Fibroblast of mammary gland (primary cell): ENCODE measurements at regions not wholly inside any gene's neighbourhood (a gene's known extent, or its start where the extent isn't known, plus 50 kb on each side); places are given as distances from the start of the nearest gene placed in this dataset.

Experiments used
- DNase-seq: peaks from one replicate; pipeline ENCODE4 v3.0.0-alpha.2; 2010; ENCODE audit warnings: low read depth
- H3K4me3 ChIP-seq: 2 replicates; pipeline ENCODE4 v1.5.1; 2011; ENCODE audit warnings: low read depth, mild to moderate bottlenecking, low read length, moderate library complexity; ENCODE audit not compliant: control insufficient read depth
- CTCF ChIP-seq: conservative IDR thresholded peaks from 2 replicates; pipeline ENCODE4 v1.5.1; 2011; ENCODE audit warnings: low read depth, low read length, inconsistent platforms; ENCODE audit not compliant: control insufficient read depth, insufficient read depth

GRCh38 chr1:87204921-87205320 lies 123.8 kb upstream of the LMO4 start:
- DNase-seq: no peak
- TF ChIP-seq CTCF: no peak
- H3K4me3 ChIP-seq: no peak overlapping the region

GRCh38 chr1:87206044-87206831 lies 122.4 kb upstream of the LMO4 start:
- no peak for TF ChIP-seq CTCF
- no peak overlapping the region for H3K4me3 ChIP-seq
- no peak for DNase-seq

- DNase-seq: no peak
- no peak for TF ChIP-seq CTCF
- H3K4me3 ChIP-seq: no peak overlapping the region
Measured at GRCh38 chr1:87208080-87208479, 120.6 kb upstream of the LMO4 start.

- no peak for DNase-seq
- H3K4me3 ChIP-seq: no peak overlapping the region
- TF ChIP-seq CTCF: no peak
Measured at GRCh38 chr1:87208931-87209330, 119.7 kb upstream of the LMO4 start.

- no peak overlapping the region for H3K4me3 ChIP-seq
- DNase-seq: no peak
- no peak for TF ChIP-seq CTCF
Measured at GRCh38 chr1:87210151-87210550, 118.5 kb upstream of the LMO4 start.

- no peak for DNase-seq
- H3K4me3 ChIP-seq: no peak overlapping the region
- TF ChIP-seq CTCF: no peak
Measured at GRCh38 chr1:87212431-87213134, 116.1 kb upstream of the LMO4 start.
